HepG2 (cell line): ENCODE measurements at regions not wholly inside any gene's neighbourhood (a gene's known extent, or its start where the extent isn't known, plus 50 kb on each side); places are given as distances from the start of the nearest gene placed in this dataset.

Experiments used
- ATAC-seq: fragments of 200-7000 bp; cut with Tn5 transposase; 3 replicates; pipeline ENCODE4 v1.9.1; 2020; ENCODE audit warnings: mild to moderate bottlenecking, moderate library complexity
- BruUV-seq: library from RNA; stranded (reverse); fragments of 400-500 nt; replicated peaks from 2 replicates; lab custom pipeline; 2021; lab: Mats Ljungman, UMichigan
- CTCF ChIA-PET: fragments of 300-600 bp; formaldehyde crosslinking; extraction: SDS; loops from one replicate; lab custom pipeline; 2021; ENCODE audit warnings: low total read pairs, inconsistent platforms, low intra/inter-chr PET ratio; lab: Yijun Ruan, JAX
- POLR2A ChIA-PET: fragments of 350-600 bp; sonication (Branson Sonifier 250); formaldehyde crosslinking; loops from one replicate; lab custom pipeline; 2020; ENCODE audit warnings: antibody characterized with exemption, inconsistent platforms; lab: Yijun Ruan, JAX
- DNase-seq: peaks from one replicate; pipeline ENCODE4 v3.0.0-alpha.2; 2015; ENCODE audit warnings: low spot score
- FAIRE-seq: peaks from 3 replicates; lab custom pipeline; 2011; peaks lifted over from hg19 to GRCh38; lab: Jason Lieb, UNC
- H2AFZ ChIP-seq: one replicate; pipeline ENCODE4 v1.6.1; 2011; ENCODE audit warnings: low read length, inconsistent platforms
- H3K27ac ChIP-seq: fragments of 300-600 bp; 3 replicates; pipeline ENCODE4 v1.8.0; 2011; ENCODE audit warnings: mixed run types, mild to moderate bottlenecking, mixed read lengths, low read length, inconsistent platforms; ENCODE audit not compliant: insufficient read depth; ENCODE audit errors: extremely low read length
- H3K27me3 ChIP-seq, 2 experiments: fragments of 200-600 bp in 1 of 2; 2 replicates in 1 of 2; 3 replicates in 1 of 2; pipeline versions ENCODE4 v1.6.0 to v1.8.0; 2011; ENCODE audit warnings: low read length in 2 of 2, mild to moderate bottlenecking in 2 of 2, moderate library complexity in 2 of 2, inconsistent platforms in 1 of 2; ENCODE audit not compliant: insufficient read depth in 2 of 2, control insufficient read depth in 1 of 2
- H3K36me3 ChIP-seq, 2 experiments: fragments of 200-600 bp in 1 of 2; replicated peaks in 1 of 2; 2 replicates in 1 of 2; 3 replicates in 1 of 2; pipeline versions ENCODE4 v1.5.1 to v1.8.0; 2011; ENCODE audit warnings: low read length in 2 of 2, inconsistent platforms in 1 of 2; ENCODE audit not compliant: insufficient read depth in 2 of 2, control insufficient read depth in 1 of 2
- H3K4me1 ChIP-seq: 2 replicates; pipeline ENCODE4 v1.5.1; 2012; ENCODE audit warnings: low read length, inconsistent platforms; ENCODE audit not compliant: insufficient read depth
- H3K4me2 ChIP-seq: 2 replicates; pipeline ENCODE4 v1.6.0; 2011; ENCODE audit warnings: low read depth, low read length, inconsistent platforms
- H3K4me3 ChIP-seq, 3 experiments: fragments of 200-600 bp in 1 of 3; sonication (generic), shearing (Covaris generic) in 1 of 3; replicated peaks in 1 of 3; 2 replicates each; pipeline ENCODE4 v1.5.1; 2011 to 2016; ENCODE audit warnings: low read length in 3 of 3, inconsistent platforms in 2 of 3, low read depth in 2 of 3, mild to moderate bottlenecking in 2 of 3, control low read depth in 1 of 3, mixed read lengths in 1 of 3; ENCODE audit not compliant: insufficient read depth in 1 of 3
- H3K79me2 ChIP-seq: one replicate; pipeline ENCODE4 v1.6.1; 2011; ENCODE audit warnings: low read length, inconsistent platforms; ENCODE audit not compliant: insufficient read depth
- H3K9ac ChIP-seq: 2 replicates; pipeline ENCODE4 v1.6.0; 2011; ENCODE audit warnings: mild to moderate bottlenecking, low read depth, low read length, inconsistent platforms; ENCODE audit not compliant: insufficient read depth
- H3K9me3 ChIP-seq: 2 replicates; pipeline ENCODE4 v1.5.1; 2012; ENCODE audit warnings: mild to moderate bottlenecking, low read length
- H4K20me1 ChIP-seq: 2 replicates; pipeline ENCODE4 v1.6.0; 2011; ENCODE audit warnings: inconsistent platforms, mild to moderate bottlenecking, low read length, moderate library complexity; ENCODE audit not compliant: insufficient read depth
- ERF ChIP-seq: IDR thresholded peaks from 2 replicates; pipeline ENCODE4 v1.6.1; 2018; ENCODE audit warnings: missing biosample characterization, missing genetic modification reagents
- FOXA1 ChIP-seq, 2 experiments: fragments of 450-650 bp in 1 of 2; sonication (generic) in 1 of 2; formaldehyde crosslinking in 1 of 2; IDR thresholded peaks; 2 replicates each; pipeline versions ENCODE4 v1.4.0 to v1.6.1; 2016 to 2020; ENCODE audit warnings: missing genetic modification reagents in 1 of 2
- MAZ ChIP-seq, 2 experiments: sonication (generic) in 1 of 2; formaldehyde crosslinking in 1 of 2; IDR thresholded peaks; 2 replicates each; pipeline versions ENCODE4 v1.5.0 to v1.6.1; 2012 to 2020; ENCODE audit warnings: low read depth in 2 of 2, mild to moderate bottlenecking in 2 of 2, borderline replicate concordance in 1 of 2, improper control_type of control experiment in 1 of 2, low read length in 1 of 2, missing genetic modification reagents in 1 of 2, moderate library complexity in 1 of 2
- MED1 ChIP-seq: sonication (generic); formaldehyde crosslinking; IDR thresholded peaks from 2 replicates; pipeline ENCODE4 v1.4.0; 2020; ENCODE audit warnings: missing genetic modification reagents
- NCOA1 ChIP-seq: sonication (generic); formaldehyde crosslinking; IDR thresholded peaks from 2 replicates; pipeline ENCODE4 v1.9.0; 2021; ENCODE audit warnings: missing genetic modification reagents
- REXO4 ChIP-seq: sonication (generic); formaldehyde crosslinking; IDR thresholded peaks from 2 replicates; pipeline ENCODE4 v1.8.0; 2022; ENCODE audit warnings: missing genetic modification reagents, mild to moderate bottlenecking, borderline replicate concordance
- SPEN ChIP-seq: sonication (generic); formaldehyde crosslinking; IDR thresholded peaks from 2 replicates; pipeline ENCODE4 v1.5.1; 2020; ENCODE audit warnings: low read depth, mild to moderate bottlenecking, missing genetic modification reagents
- ZC3H13 ChIP-seq: sonication (generic); formaldehyde crosslinking; IDR thresholded peaks from 2 replicates; pipeline ENCODE4 v1.8.1; 2023; ENCODE audit warnings: mild to moderate bottlenecking, missing genetic modification reagents, moderate library complexity
- ZEB1 ChIP-seq: IDR thresholded peaks from 2 replicates; pipeline ENCODE4 v1.6.1; 2012; ENCODE audit warnings: mild to moderate bottlenecking, low read depth, inconsistent platforms; ENCODE audit not compliant: insufficient replicate concordance
- ZNF24 ChIP-seq: fragments of 450-650 bp; IDR thresholded peaks from 2 replicates; pipeline ENCODE4 v1.6.1; 2017; ENCODE audit warnings: antibody characterized with exemption, mild to moderate bottlenecking
- ZNF343 ChIP-seq: sonication (generic); formaldehyde crosslinking; IDR thresholded peaks from 2 replicates; pipeline ENCODE4 v1.4.0; 2020; ENCODE audit warnings: mild to moderate bottlenecking, missing genetic modification reagents
- ZNF589 ChIP-seq: sonication (generic); formaldehyde crosslinking; conservative IDR thresholded peaks from 2 replicates; pipeline ENCODE4 v1.8.0; 2022; ENCODE audit warnings: mild to moderate bottlenecking, moderate library complexity, missing genetic modification reagents
- WGBS: methylation state at CpG from one replicate; pipeline ENCODE4 v1.1.6; 2017; ENCODE audit warnings: low lambda C conversion rate; 5-methylcytosine and 5-hydroxymethylcytosine counted together
- in situ Hi-C: cut with HindIII; loops from 2 replicates; pipeline ENCODE4 v1.10.0; 2017; ENCODE audit warnings: low pct_unique_long_range_greater_than_20kb; ENCODE audit not compliant: extremely low pct_ligation_motif_present
- intact Hi-C: fragments of 100-400 bp; cut with micrococcal nuclease; formaldehyde crosslinking; loops from one replicate; pipeline ENCODE4 v1.10.0; 2022; ENCODE audit not compliant: unreplicated experiment
- TF ChIP-seq, protein P1 (sequence below): sonication (generic); formaldehyde crosslinking; IDR thresholded peaks from 2 replicates; pipeline ENCODE4 v1.8.1; 2023; ENCODE audit warnings: missing genetic modification reagents, mild to moderate bottlenecking, borderline replicate concordance
- TF ChIP-seq, protein P2 (sequence below): sonication (generic); formaldehyde crosslinking; IDR thresholded peaks from 2 replicates; pipeline ENCODE4 v1.5.0; 2020; ENCODE audit warnings: mild to moderate bottlenecking, missing genetic modification reagents, borderline replicate concordance

DNA sequence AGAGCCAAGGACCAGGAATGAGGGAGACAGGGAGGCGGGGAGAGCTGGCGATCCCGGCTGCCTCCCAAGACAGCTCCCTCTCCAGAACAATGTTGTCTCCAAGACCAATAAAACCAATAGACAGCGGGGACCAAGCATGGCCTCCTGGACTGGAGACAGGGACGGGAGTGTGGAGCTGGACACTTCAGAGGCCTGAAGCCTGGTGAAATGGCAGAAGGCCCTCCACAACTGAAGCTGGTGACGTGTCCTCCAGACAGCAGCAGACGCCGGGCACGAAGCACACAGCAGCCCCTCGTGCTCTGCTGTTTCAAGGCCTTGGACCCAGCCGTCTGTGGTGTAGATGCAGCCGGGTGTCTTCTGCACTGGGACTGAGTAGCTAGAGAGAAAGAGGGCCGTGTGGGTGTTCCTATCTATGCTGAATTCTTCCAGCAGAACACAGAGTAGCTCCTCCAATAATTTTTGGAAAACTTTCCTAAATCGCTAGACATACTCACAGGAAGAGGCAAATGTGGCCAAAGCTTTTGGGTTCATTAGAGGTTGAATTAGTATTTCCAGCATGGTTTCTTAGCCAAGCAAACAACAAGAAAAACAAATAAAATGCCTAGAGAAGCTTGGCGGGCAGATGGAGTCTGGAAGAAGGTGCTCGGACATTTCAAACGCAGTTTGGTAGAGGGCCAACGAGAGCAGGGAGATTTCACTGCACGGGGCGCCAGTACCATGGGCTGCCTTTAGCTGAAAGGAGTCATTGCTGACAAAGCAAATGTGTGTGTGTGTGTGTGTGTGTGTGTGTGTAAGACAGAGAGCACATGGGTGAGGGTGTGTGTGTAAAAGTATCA is 570.4 kb downstream of the TCERG1L start:
- 14% methylated on average over 14 of the region's 20 CpGs for WGBS
- CTCF ChIA-PET = no interaction called here
- in situ Hi-C loops = no loop called here
- TF ChIP-seq ZNF343 (CRISPR knock-in tag) (no peak), ZC3H13 (CRISPR knock-in tag) (no peak), FOXA1 (IDR thresholded peaks at IDR 0.05) (no peak), FOXA1 (CRISPR knock-in tag; IDR thresholded peaks at IDR 0.05) (no peak), SPEN (CRISPR knock-in tag) (no peak), MAZ (IDR thresholded peaks at IDR 0.05; ENCODE audit: borderline replicate concordance, low read depth, low read length) (no peak), MAZ (CRISPR knock-in tag; IDR thresholded peaks at IDR 0.05; ENCODE audit: low read depth) (no peak), ZNF24 (no peak), NCOA1 (CRISPR knock-in tag) (no peak), ERF (CRISPR knock-in tag) (no peak), ZNF589 (CRISPR knock-in tag) (no peak), ZEB1 (no peak), MED1 (CRISPR knock-in tag) (no peak), REXO4 (CRISPR knock-in tag) (no peak)
- TF ChIP-seq, protein P1, sequence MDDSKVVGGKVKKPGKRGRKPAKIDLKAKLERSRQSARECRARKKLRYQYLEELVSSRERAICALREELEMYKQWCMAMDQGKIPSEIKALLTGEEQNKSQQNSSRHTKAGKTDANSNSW (CRISPR knock-in tag) = no peak
- TF ChIP-seq, protein P2, sequence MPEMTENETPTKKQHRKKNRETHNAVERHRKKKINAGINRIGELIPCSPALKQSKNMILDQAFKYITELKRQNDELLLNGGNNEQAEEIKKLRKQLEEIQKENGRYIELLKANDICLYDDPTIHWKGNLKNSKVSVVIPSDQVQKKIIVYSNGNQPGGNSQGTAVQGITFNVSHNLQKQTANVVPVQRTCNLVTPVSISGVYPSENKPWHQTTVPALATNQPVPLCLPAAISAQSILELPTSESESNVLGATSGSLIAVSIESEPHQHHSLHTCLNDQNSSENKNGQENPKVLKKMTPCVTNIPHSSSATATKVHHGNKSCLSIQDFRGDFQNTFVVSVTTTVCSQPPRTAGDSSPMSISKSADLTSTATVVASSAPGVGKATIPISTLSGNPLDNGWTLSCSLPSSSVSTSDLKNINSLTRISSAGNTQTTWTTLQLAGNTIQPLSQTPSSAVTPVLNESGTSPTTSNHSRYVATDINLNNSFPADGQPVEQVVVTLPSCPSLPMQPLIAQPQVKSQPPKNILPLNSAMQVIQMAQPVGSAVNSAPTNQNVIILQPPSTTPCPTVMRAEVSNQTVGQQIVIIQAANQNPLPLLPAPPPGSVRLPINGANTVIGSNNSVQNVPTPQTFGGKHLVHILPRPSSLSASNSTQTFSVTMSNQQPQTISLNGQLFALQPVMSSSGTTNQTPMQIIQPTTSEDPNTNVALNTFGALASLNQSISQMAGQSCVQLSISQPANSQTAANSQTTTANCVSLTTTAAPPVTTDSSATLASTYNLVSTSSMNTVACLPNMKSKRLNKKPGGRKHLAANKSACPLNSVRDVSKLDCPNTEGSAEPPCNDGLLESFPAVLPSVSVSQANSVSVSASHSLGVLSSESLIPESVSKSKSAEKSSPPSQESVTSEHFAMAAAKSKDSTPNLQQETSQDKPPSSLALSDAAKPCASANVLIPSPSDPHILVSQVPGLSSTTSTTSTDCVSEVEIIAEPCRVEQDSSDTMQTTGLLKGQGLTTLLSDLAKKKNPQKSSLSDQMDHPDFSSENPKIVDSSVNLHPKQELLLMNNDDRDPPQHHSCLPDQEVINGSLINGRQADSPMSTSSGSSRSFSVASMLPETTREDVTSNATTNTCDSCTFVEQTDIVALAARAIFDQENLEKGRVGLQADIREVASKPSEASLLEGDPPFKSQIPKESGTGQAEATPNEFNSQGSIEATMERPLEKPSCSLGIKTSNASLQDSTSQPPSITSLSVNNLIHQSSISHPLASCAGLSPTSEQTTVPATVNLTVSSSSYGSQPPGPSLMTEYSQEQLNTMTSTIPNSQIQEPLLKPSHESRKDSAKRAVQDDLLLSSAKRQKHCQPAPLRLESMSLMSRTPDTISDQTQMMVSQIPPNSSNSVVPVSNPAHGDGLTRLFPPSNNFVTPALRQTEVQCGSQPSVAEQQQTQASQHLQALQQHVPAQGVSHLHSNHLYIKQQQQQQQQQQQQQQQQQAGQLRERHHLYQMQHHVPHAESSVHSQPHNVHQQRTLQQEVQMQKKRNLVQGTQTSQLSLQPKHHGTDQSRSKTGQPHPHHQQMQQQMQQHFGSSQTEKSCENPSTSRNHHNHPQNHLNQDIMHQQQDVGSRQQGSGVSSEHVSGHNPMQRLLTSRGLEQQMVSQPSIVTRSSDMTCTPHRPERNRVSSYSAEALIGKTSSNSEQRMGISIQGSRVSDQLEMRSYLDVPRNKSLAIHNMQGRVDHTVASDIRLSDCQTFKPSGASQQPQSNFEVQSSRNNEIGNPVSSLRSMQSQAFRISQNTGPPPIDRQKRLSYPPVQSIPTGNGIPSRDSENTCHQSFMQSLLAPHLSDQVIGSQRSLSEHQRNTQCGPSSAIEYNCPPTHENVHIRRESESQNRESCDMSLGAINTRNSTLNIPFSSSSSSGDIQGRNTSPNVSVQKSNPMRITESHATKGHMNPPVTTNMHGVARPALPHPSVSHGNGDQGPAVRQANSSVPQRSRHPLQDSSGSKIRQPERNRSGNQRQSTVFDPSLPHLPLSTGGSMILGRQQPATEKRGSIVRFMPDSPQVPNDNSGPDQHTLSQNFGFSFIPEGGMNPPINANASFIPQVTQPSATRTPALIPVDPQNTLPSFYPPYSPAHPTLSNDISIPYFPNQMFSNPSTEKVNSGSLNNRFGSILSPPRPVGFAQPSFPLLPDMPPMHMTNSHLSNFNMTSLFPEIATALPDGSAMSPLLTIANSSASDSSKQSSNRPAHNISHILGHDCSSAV = no peak

More for the DNA sequence above, 570.4 kb downstream of the TCERG1L start:
- H3K27ac ChIP-seq = no peak overlapping the region
- no peak overlapping the region for H3K9ac ChIP-seq
- H3K36me3 ChIP-seq = no peaks in the 10 kb centered on the region
- intact Hi-C loops = no loop called here
- H3K4me1 ChIP-seq = no peaks in the 10 kb centered on the region
- no peaks in the 10 kb centered on the region for H3K9me3 ChIP-seq
- no peak overlapping the region for H3K4me3 ChIP-seq
- no peaks in the 10 kb centered on the region for H3K79me2 ChIP-seq
- H3K27me3 ChIP-seq = peaks cover 0 to 14% of the 10 kb centered on the region in 2 experiments; a peak in 2 of 5 replicates
- no peak for FAIRE-seq
- BruUV-seq = no TSS peak
- H4K20me1 ChIP-seq = no peaks in the 10 kb centered on the region
- no peak for ATAC-seq
- POLR2A ChIA-PET = no interaction called here
- no peak overlapping the region for H2AFZ ChIP-seq
- no peak overlapping the region for H3K4me2 ChIP-seq
- no peak for DNase-seq
